Osteocyte (in vitro differentiated cells): ENCODE measurements at regions not wholly inside any gene's neighbourhood (a gene's known extent, or its start where the extent isn't known, plus 50 kb on each side); places are given as distances from the start of the nearest gene placed in this dataset.

ENCODE experiments used
- DNase-seq: peaks from one replicate; pipeline ENCODE4 v3.0.0; 2021; ENCODE audit warnings: mixed read lengths; ENCODE audit not compliant: unreplicated experiment; ENCODE audit errors: extremely low spot score
- H3K27ac Mint-ChIP-seq: one replicate; pipeline ENCODE4 v1.8.0; 2021; ENCODE audit warnings: mild to moderate bottlenecking, mixed read lengths; ENCODE audit not compliant: unreplicated experiment
- H3K27me3 Mint-ChIP-seq: one replicate; pipeline ENCODE4 v1.8.0; 2021; ENCODE audit warnings: mixed read lengths; ENCODE audit not compliant: unreplicated experiment
- H3K36me3 Mint-ChIP-seq: one replicate; pipeline ENCODE4 v1.8.0; 2021; ENCODE audit warnings: mixed read lengths; ENCODE audit not compliant: unreplicated experiment
- H3K4me1 Mint-ChIP-seq: one replicate; pipeline ENCODE4 v1.8.0; 2021; ENCODE audit warnings: mixed read lengths; ENCODE audit not compliant: unreplicated experiment
- H3K4me3 Mint-ChIP-seq: one replicate; pipeline ENCODE4 v1.8.0; 2021; ENCODE audit warnings: mild to moderate bottlenecking, moderate library complexity, mixed read lengths; ENCODE audit not compliant: unreplicated experiment
- H3K9me3 Mint-ChIP-seq: one replicate; pipeline ENCODE4 v1.8.0; 2021; ENCODE audit warnings: mixed read lengths; ENCODE audit not compliant: unreplicated experiment
- TF ChIP-seq, protein P1 (sequence below): fragments of 200-600 bp; sonication (generic); IDR thresholded peaks from 2 replicates; pipeline ENCODE4 v1.5.0; 2021; ENCODE audit warnings: antibody characterized with exemption, mild to moderate bottlenecking, moderate library complexity

DNA sequence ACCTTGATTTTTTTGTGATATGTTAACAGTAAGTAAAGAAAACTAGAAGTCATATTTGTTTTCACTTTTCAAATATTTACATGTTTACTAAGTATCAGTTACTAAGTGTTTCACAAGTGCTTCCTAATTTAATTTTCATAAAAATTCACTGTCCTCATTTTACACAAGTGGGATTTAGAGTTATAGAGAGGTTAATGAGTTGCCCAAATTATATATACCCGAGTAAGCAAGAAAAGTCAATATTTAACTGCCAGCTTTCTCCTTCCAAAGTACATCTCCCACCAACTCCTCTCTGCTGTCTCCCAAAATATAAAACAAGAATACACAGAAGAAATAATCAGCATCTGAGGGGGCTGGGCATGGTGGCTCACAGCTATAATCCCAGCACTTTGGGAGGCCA, 896.7 kb upstream of the ANO3 start:
- no peaks in the 10 kb centered on the region for H3K4me1 Mint-ChIP-seq
- H3K27me3 Mint-ChIP-seq = no peaks in the 10 kb centered on the region
- H3K36me3 Mint-ChIP-seq = no peaks in the 10 kb centered on the region
- H3K27ac Mint-ChIP-seq = no peak overlapping the region
- no peak for DNase-seq
- no peak overlapping the region for H3K4me3 Mint-ChIP-seq
- no peaks in the 10 kb centered on the region for H3K9me3 Mint-ChIP-seq
- TF ChIP-seq, protein P1, sequence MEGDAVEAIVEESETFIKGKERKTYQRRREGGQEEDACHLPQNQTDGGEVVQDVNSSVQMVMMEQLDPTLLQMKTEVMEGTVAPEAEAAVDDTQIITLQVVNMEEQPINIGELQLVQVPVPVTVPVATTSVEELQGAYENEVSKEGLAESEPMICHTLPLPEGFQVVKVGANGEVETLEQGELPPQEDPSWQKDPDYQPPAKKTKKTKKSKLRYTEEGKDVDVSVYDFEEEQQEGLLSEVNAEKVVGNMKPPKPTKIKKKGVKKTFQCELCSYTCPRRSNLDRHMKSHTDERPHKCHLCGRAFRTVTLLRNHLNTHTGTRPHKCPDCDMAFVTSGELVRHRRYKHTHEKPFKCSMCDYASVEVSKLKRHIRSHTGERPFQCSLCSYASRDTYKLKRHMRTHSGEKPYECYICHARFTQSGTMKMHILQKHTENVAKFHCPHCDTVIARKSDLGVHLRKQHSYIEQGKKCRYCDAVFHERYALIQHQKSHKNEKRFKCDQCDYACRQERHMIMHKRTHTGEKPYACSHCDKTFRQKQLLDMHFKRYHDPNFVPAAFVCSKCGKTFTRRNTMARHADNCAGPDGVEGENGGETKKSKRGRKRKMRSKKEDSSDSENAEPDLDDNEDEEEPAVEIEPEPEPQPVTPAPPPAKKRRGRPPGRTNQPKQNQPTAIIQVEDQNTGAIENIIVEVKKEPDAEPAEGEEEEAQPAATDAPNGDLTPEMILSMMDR = no peak

DNA sequence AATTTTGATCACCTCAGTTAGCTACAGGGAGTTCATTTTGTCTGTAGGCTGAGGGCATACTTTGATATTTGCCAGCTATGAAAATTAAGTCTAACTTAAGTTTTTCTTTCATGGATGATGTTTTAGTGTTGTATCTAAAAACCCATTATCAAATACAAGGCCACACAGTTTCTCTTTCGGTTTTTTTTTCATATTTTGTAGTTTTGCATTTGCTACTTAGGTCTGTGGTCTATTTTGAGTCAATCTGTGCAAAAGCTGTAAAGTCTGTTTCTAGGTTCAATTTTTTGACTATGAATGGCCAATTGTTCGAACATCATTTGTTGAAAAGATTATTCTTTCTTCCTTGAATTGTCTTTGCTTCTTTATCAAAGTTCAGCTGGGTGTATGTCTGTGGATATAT, 895.6 kb upstream of the ANO3 start:
- no peak overlapping the region for H3K27ac Mint-ChIP-seq
- no peaks in the 10 kb centered on the region for H3K36me3 Mint-ChIP-seq
- TF ChIP-seq, protein P1 = no peak

DNA sequence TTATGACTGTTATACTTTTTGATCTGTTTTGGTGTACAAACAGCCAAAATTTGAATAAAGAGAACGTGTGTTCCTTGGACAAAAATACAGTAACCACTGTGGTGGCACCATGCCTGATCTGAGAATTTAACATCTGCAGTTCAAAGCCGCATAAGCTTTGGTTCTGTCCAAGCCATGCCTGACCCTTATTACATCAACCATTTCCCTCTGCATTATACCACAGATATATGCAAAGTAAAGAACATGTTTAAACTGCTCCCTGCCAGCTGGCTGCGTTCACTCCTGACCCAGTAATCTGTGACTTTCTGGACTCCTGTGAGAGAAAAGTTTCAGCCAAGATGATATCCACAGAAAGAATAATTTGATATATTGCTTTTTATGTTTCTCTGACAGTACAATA, 890.5 kb upstream of the ANO3 start:
- Mint-ChIP-seq H3K36me3 (no peaks in the 10 kb centered on the region), H3K27ac (no peak overlapping the region), H3K27me3 (peaks cover 4% of the 10 kb centered on the region), H3K4me3 (no peak overlapping the region), H3K9me3 (no peaks in the 10 kb centered on the region), H3K4me1 (peaks cover 5% of the 10 kb centered on the region)
- TF ChIP-seq, protein P1 = no peak
- DNase-seq = no peak

More for the DNA sequence above, 895.6 kb upstream of the ANO3 start:
- Mint-ChIP-seq H3K27me3 (peaks cover 2% of the 10 kb centered on the region), H3K4me3 (no peak overlapping the region), H3K4me1 (no peaks in the 10 kb centered on the region), H3K9me3 (no peaks in the 10 kb centered on the region)
- DNase-seq = no peak

DNA sequence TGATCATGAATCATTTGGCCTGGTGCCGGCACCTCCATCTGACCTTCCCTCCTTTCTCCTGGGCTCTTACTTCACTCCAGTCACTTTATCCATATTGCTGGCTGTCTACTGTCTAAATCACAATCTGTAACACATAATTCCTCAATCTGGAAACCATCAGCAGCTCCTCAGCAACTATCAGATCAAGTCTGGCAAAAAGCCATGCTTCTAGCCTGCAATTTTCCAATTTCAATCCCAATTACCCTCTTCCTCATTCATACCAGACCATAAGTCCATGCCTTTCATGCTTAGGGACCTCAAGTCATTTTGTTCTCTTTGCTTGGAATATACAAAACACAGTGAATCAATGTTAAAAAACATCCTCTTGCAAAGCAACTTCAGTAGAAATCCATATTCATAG, 882.8 kb upstream of the ANO3 start:
- TF ChIP-seq, protein P1 = no peak
- peaks cover 2% of the 10 kb centered on the region for H3K27me3 Mint-ChIP-seq
- no peak for DNase-seq
- no peaks in the 10 kb centered on the region for H3K4me1 Mint-ChIP-seq
- H3K4me3 Mint-ChIP-seq = no peak overlapping the region
- H3K9me3 Mint-ChIP-seq = no peaks in the 10 kb centered on the region
- no peaks in the 10 kb centered on the region for H3K36me3 Mint-ChIP-seq
- no peak overlapping the region for H3K27ac Mint-ChIP-seq

DNA sequence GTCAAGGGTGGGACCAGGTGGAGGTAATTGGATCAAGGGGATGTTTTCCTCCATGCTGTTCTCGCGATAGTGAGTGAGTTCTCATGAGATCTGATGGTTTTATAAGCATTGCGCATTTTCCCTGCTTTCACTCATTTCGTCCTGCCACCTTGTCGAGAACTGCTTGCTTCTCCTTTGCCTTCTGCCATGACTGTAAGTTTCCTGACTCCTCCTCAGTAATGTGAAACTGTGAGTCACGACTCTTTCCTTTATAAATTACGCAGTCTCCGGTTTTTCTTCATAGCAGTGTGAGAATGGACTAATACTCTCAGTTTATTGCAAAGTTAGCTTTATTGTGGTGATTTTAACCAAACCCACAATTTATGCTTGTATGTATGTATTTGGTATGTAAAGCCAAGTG, 878.5 kb upstream of the ANO3 start:
- no peak for DNase-seq
- no peak overlapping the region for H3K4me3 Mint-ChIP-seq
- H3K36me3 Mint-ChIP-seq = no peaks in the 10 kb centered on the region
- H3K27ac Mint-ChIP-seq = no peak overlapping the region
- no peaks in the 10 kb centered on the region for H3K4me1 Mint-ChIP-seq
- TF ChIP-seq, protein P1 = no peak
- H3K27me3 Mint-ChIP-seq = no peaks in the 10 kb centered on the region
- H3K9me3 Mint-ChIP-seq = no peaks in the 10 kb centered on the region
